ENCODE measurements at regions not wholly inside any gene's neighbourhood (a gene's known extent, or its start where the extent isn't known, plus 50 kb on each side); places are given as distances from the start of the nearest gene placed in this dataset.

- no peak for TF ChIP-seq CBX3 (IDR thresholded peaks at IDR 0.05; ENCODE audit: borderline replicate concordance, low read depth)
- TF ChIP-seq SIN3A (IDR thresholded peaks at IDR 0.05; ENCODE audit: low read depth, low read length), result no peak
- 0 out of 2 replicates have a peak, but pooled peaks have one; percentile 35 for TF ChIP-seq MEF2A (IDR thresholded peaks at IDR 0.05; ENCODE audit: insufficient read depth, low read depth, low read length)
- TF ChIP-seq SREBF1 (IDR thresholded peaks at IDR 0.05; ENCODE audit: low read length), result no peak
- no peak for TF ChIP-seq SMC3 (IDR thresholded peaks at IDR 0.05; ENCODE audit: borderline replicate concordance, low read length)
- TF ChIP-seq JUNB (IDR thresholded peaks at IDR 0.05), result peak; percentile 85
- no peak for TF ChIP-seq NRF1 (conservative IDR thresholded peaks at IDR 0.05; ENCODE audit: low read depth, low read length)
- TF ChIP-seq GATAD2B (conservative IDR thresholded peaks at IDR 0.05; ENCODE audit: low read depth), result no peak
- TF ChIP-seq BCL11A (IDR thresholded peaks at IDR 0.05; ENCODE audit: low read depth, low read length), result peak; percentile 24; the same call in 1 of the 2 replicates
- no peak for TF ChIP-seq NR2C1 (IDR thresholded peaks at IDR 0.05)
- TF ChIP-seq DPF2 (IDR thresholded peaks at IDR 0.05), result no peak
- no peak for TF ChIP-seq CEBPB (IDR thresholded peaks at IDR 0.05; ENCODE audit: borderline replicate concordance in 1 of 2, low read depth in 2 of 2, low read length in 2 of 2)
- no peak for TF ChIP-seq HDGF (IDR thresholded peaks at IDR 0.05)
- TF ChIP-seq GABPA (IDR thresholded peaks at IDR 0.05; ENCODE audit: low read depth), result 0 out of 2 replicates have a peak, but pooled peaks have one; percentile 19
- TF ChIP-seq EED (IDR thresholded peaks at IDR 0.05; ENCODE audit: low read depth), result no peak
- TF ChIP-seq NFYA (IDR thresholded peaks at IDR 0.05; ENCODE audit: borderline replicate concordance, low read depth, low read length), result no peak
- TF ChIP-seq E2F4 (IDR thresholded peaks at IDR 0.05; ENCODE audit: low read depth, low read length), result no peak
- TF ChIP-seq POU2F2 (IDR thresholded peaks at IDR 0.05; ENCODE audit: borderline replicate concordance, low read depth, low read length), result no peak
- no peak for TF ChIP-seq BRCA1 (IDR thresholded peaks at IDR 0.05; ENCODE audit: low read depth, low read length)
- TF ChIP-seq CREB1 (IDR thresholded peaks at IDR 0.05; ENCODE audit: low read depth), result no peak
- TF ChIP-seq SKIL (IDR thresholded peaks at IDR 0.05; ENCODE audit: low read depth, poor library complexity, severe bottlenecking), result no peak
- TF ChIP-seq YY1 (IDR thresholded peaks at IDR 0.05; ENCODE audit: low read depth, low read length), result no peak
- no peak for TF ChIP-seq NFXL1 (IDR thresholded peaks at IDR 0.05; ENCODE audit: borderline replicate concordance)
- no peak for TF ChIP-seq RAD51 (IDR thresholded peaks at IDR 0.05)
- no peak for TF ChIP-seq RB1 (IDR thresholded peaks at IDR 0.05; ENCODE audit: borderline replicate concordance)
- no peak for TF ChIP-seq SPI1 (IDR thresholded peaks at IDR 0.05; ENCODE audit: borderline replicate concordance, insufficient read depth, low read depth, low read length)
- no peak for TF ChIP-seq YBX1 (IDR thresholded peaks at IDR 0.05)
- TF ChIP-seq ESRRA (IDR thresholded peaks at IDR 0.05; ENCODE audit: low read length), result no peak
- no peak for TF ChIP-seq ATF3 (IDR thresholded peaks at IDR 0.05; ENCODE audit: borderline replicate concordance, extremely low read depth, low read depth, low read length)
- TF ChIP-seq PKNOX1 (IDR thresholded peaks at IDR 0.05), result no peak
Observed at GRCh38 chr2:114083717-114084387, 194.0 kb downstream of the ACTR3 start (continued).
